CD4-positive, alpha-beta memory T cell (primary cell): ENCODE measurements at regions not wholly inside any gene's neighbourhood (a gene's known extent, or its start where the extent isn't known, plus 50 kb on each side); places are given as distances from the start of the nearest gene placed in this dataset.
A peak's percentile ranks its signal among the peaks of the same experiment; 100 is the strongest.

Experiments used
- CTCF ChIA-PET: fragments of 350-600 bp; sonication (Branson Sonifier 250); formaldehyde crosslinking; loops from one replicate; lab custom pipeline; 2021; ENCODE audit warnings: inconsistent platforms; ENCODE audit not compliant: partially characterized antibody; lab: Charles Lee
- POLR2A ChIA-PET: fragments of 350-600 bp; sonication (Branson Sonifier 250); formaldehyde crosslinking; loops from one replicate; lab custom pipeline; 2021; ENCODE audit not compliant: partially characterized antibody; lab: Charles Lee
- DNase-seq, 5 donors: peaks; one replicate each; pipeline versions ENCODE4 v3.0.0 to v3.0.0-alpha.2; 2020 to 2022; ENCODE audit warnings: mixed read lengths in 1 of 5
- H3K27ac ChIP-seq: one replicate; pipeline ENCODE4 v1.7.0; 2013; ENCODE audit warnings: low read depth, low read length
- H3K27me3 ChIP-seq: 2 replicates; pipeline ENCODE4 v1.7.0; 2013; ENCODE audit warnings: mild to moderate bottlenecking, low read length, moderate library complexity; ENCODE audit not compliant: insufficient read depth
- H3K36me3 ChIP-seq: 2 replicates; pipeline ENCODE4 v1.7.0; 2013; ENCODE audit warnings: mild to moderate bottlenecking, low read length, moderate library complexity; ENCODE audit not compliant: insufficient read depth
- H3K4me1 ChIP-seq: 2 replicates; pipeline ENCODE4 v1.7.0; 2013; ENCODE audit warnings: mild to moderate bottlenecking, low read length, moderate library complexity; ENCODE audit not compliant: insufficient read depth
- H3K4me3 ChIP-seq, 2 donors: one replicate each; pipeline ENCODE4 v1.7.0; 2013; ENCODE audit warnings: low read length in 2 of 2, mild to moderate bottlenecking in 1 of 2
- H3K9me3 ChIP-seq, 2 donors: one replicate each; pipeline ENCODE4 v1.7.0; 2013; ENCODE audit warnings: low read length in 2 of 2, control low read depth in 1 of 2; ENCODE audit not compliant: control insufficient read depth in 1 of 2
- H3K27ac Mint-ChIP-seq, 7 donors: one replicate each; pipeline ENCODE4 v1.8.0; 2020 to 2021; ENCODE audit warnings: mixed read lengths in 7 of 7, mild to moderate bottlenecking in 6 of 7, inconsistent platforms in 3 of 7, moderate library complexity in 3 of 7
- H3K27me3 Mint-ChIP-seq, 2 donors: one replicate each; pipeline ENCODE4 v1.8.0; 2020 to 2021; ENCODE audit warnings: mixed read lengths in 2 of 2
- H3K36me3 Mint-ChIP-seq, 2 donors: one replicate each; pipeline ENCODE4 v1.8.0; 2020 to 2021; ENCODE audit warnings: mixed read lengths in 2 of 2, inconsistent platforms in 1 of 2, mild to moderate bottlenecking in 1 of 2
- H3K4me1 Mint-ChIP-seq, 4 donors: one replicate each; pipeline ENCODE4 v1.8.0; 2020 to 2021; ENCODE audit warnings: mixed read lengths in 4 of 4, mild to moderate bottlenecking in 1 of 4
- H3K4me3 Mint-ChIP-seq, 8 donors: one replicate each; pipeline ENCODE4 v1.8.0; 2020 to 2021; ENCODE audit warnings: mixed read lengths in 8 of 8, mild to moderate bottlenecking in 7 of 8, moderate library complexity in 6 of 8, inconsistent platforms in 3 of 8
- H3K9me3 Mint-ChIP-seq, 8 donors: one replicate each; pipeline ENCODE4 v1.8.0; 2020 to 2021; ENCODE audit warnings: mixed read lengths in 8 of 8, mild to moderate bottlenecking in 5 of 8, inconsistent platforms in 3 of 8, moderate library complexity in 1 of 8
- intact Hi-C: fragments of 100-400 bp; cut with micrococcal nuclease; formaldehyde crosslinking; loops from one replicate; pipeline ENCODE4 v1.15.1; 2023

GRCh38 chr2:16212321-16212720 is 272.0 kb downstream of the MYCN start:
- Histone ChIP-seq H3K36me3 (no peaks in the 10 kb centered on the region), H3K27ac (no peak overlapping the region), H3K4me3 (no peak overlapping the region), H3K27me3 (no peaks in the 10 kb centered on the region), H3K9me3 (no peaks in the 10 kb centered on the region), H3K4me1 (no peaks in the 10 kb centered on the region)
- ChIA-PET POLR2A (no interaction called here), CTCF (no interaction called here)
- Mint-ChIP-seq H3K27me3 (peaks cover 2 to 3% of the 10 kb centered on the region in 2 donors), H3K36me3 (no peaks in the 10 kb centered on the region), H3K27ac (no peak overlapping the region), H3K9me3 (peaks cover 0 to 7% (median 2%) of the 10 kb centered on the region in 8 donors), H3K4me1 (no peaks in the 10 kb centered on the region), H3K4me3 (no peak overlapping the region)
- intact Hi-C loops, result loop anchor here (10.0 kb wide), 1 partner anchor 268 kb away; the partner anchor contains the start of gene MYCN
- DNase-seq, result no peak

GRCh38 chr2:16211341-16211740 is 271.0 kb downstream of the MYCN start:
- H3K27me3 ChIP-seq, result no peaks in the 10 kb centered on the region
- POLR2A ChIA-PET, result no interaction called here

GRCh38 chr2:16210841-16211240 is 270.5 kb downstream of the MYCN start:
- Histone ChIP-seq H3K27me3 (no peaks in the 10 kb centered on the region), H3K9me3 (no peaks in the 10 kb centered on the region), H3K4me1 (no peaks in the 10 kb centered on the region), H3K4me3 (no peak overlapping the region), H3K27ac (no peak overlapping the region), H3K36me3 (no peaks in the 10 kb centered on the region)
- CTCF ChIA-PET, result no interaction called here
- peaks cover 2 to 5% of the 10 kb centered on the region in 2 donors for H3K27me3 Mint-ChIP-seq
- intact Hi-C loops, result loop anchor here (10.0 kb wide), 1 partner anchor 266 kb away; the partner anchor contains the start of gene MYCN
- no peaks in the 10 kb centered on the region for H3K4me1 Mint-ChIP-seq
- POLR2A ChIA-PET, result no interaction called here
- peaks cover 0 to 7% (median 4%) of the 10 kb centered on the region in 8 donors for H3K9me3 Mint-ChIP-seq
- no peaks in the 10 kb centered on the region for H3K36me3 Mint-ChIP-seq
- no peak for DNase-seq
- no peak overlapping the region for H3K4me3 Mint-ChIP-seq
- peak overlapping the region in 1 of 7 donors; percentile 6 for H3K27ac Mint-ChIP-seq

More at GRCh38 chr2:16211341-16211740, 271.0 kb downstream of the MYCN start:
- Mint-ChIP-seq H3K27ac (no peak overlapping the region), H3K4me1 (no peaks in the 10 kb centered on the region), H3K9me3 (peaks cover 0 to 7% (median 4%) of the 10 kb centered on the region in 8 donors), H3K4me3 (no peak overlapping the region), H3K36me3 (no peaks in the 10 kb centered on the region), H3K27me3 (peaks cover 2 to 4% of the 10 kb centered on the region in 2 donors)
- H3K4me3 ChIP-seq, result no peak overlapping the region
- CTCF ChIA-PET, result no interaction called here
- H3K9me3 ChIP-seq, result no peaks in the 10 kb centered on the region
- DNase-seq, result no peak
- no peak overlapping the region for H3K27ac ChIP-seq
- no peaks in the 10 kb centered on the region for H3K36me3 ChIP-seq
- H3K4me1 ChIP-seq, result no peaks in the 10 kb centered on the region
- intact Hi-C loops, result loop anchor here (10.0 kb wide), 1 partner anchor 267 kb away; the partner anchor contains the start of gene MYCN

- Histone ChIP-seq H3K9me3 (no peaks in the 10 kb centered on the region), H3K36me3 (no peaks in the 10 kb centered on the region), H3K4me3 (no peak overlapping the region), H3K4me1 (no peaks in the 10 kb centered on the region), H3K27ac (no peak overlapping the region), H3K27me3 (no peaks in the 10 kb centered on the region)
- no peak for DNase-seq
- intact Hi-C loops, result loop anchor here (10.0 kb wide), 1 partner anchor 265 kb away; the partner anchor contains the start of gene MYCN
- Mint-ChIP-seq H3K27me3 (peaks cover 2 to 3% of the 10 kb centered on the region in 2 donors), H3K4me1 (no peaks in the 10 kb centered on the region), H3K4me3 (no peak overlapping the region), H3K36me3 (no peaks in the 10 kb centered on the region), H3K27ac (no peak overlapping the region), H3K9me3 (peaks cover 0 to 7% (median 4%) of the 10 kb centered on the region in 8 donors)
- POLR2A ChIA-PET, result no interaction called here
- CTCF ChIA-PET, result no interaction called here
These were observed 269.4 kb downstream of the MYCN start for GRCh38 chr2:16209799-16210198.

GRCh38 chr2:16208921-16209320 is 268.6 kb downstream of the MYCN start:
- H3K36me3 Mint-ChIP-seq, result no peaks in the 10 kb centered on the region
- intact Hi-C loops, result no loop called here
- Histone ChIP-seq H3K27me3 (no peaks in the 10 kb centered on the region), H3K4me1 (no peaks in the 10 kb centered on the region), H3K4me3 (no peak overlapping the region), H3K27ac (no peak overlapping the region), H3K9me3 (no peaks in the 10 kb centered on the region), H3K36me3 (no peaks in the 10 kb centered on the region)
- ChIA-PET POLR2A (interaction anchor here (0.5 kb wide), 1 partner anchor 101 kb away, joined by 4 read pairs; no protein-coding TSS in a partner anchor), CTCF (no interaction called here)
- DNase-seq, result no peak
- H3K9me3 Mint-ChIP-seq, result peaks cover 0 to 7% (median 4%) of the 10 kb centered on the region in 8 donors
- H3K4me3 Mint-ChIP-seq, result no peak overlapping the region
- peaks cover 2 to 3% of the 10 kb centered on the region in 2 donors for H3K27me3 Mint-ChIP-seq
- H3K27ac Mint-ChIP-seq, result peak overlapping the region in 1 of 7 donors; percentile 22
- no peaks in the 10 kb centered on the region for H3K4me1 Mint-ChIP-seq

GRCh38 chr2:16208241-16208797 is 268.0 kb downstream of the MYCN start:
- Mint-ChIP-seq H3K4me3 (no peak overlapping the region), H3K4me1 (no peaks in the 10 kb centered on the region), H3K36me3 (no peaks in the 10 kb centered on the region), H3K9me3 (peaks cover 0 to 7% (median 4%) of the 10 kb centered on the region in 8 donors), H3K27me3 (peaks cover 2 to 4% of the 10 kb centered on the region in 2 donors), H3K27ac (no peak overlapping the region)
- Histone ChIP-seq H3K4me1 (no peaks in the 10 kb centered on the region), H3K27ac (no peak overlapping the region), H3K36me3 (no peaks in the 10 kb centered on the region), H3K4me3 (no peak overlapping the region), H3K9me3 (no peaks in the 10 kb centered on the region), H3K27me3 (no peaks in the 10 kb centered on the region)
- intact Hi-C loops, result no loop called here
- ChIA-PET POLR2A (no interaction called here), CTCF (no interaction called here)
- DNase-seq, result no peak

GRCh38 chr2:16207611-16208010 is 267.3 kb downstream of the MYCN start:
- H3K36me3 ChIP-seq, result no peaks in the 10 kb centered on the region
- POLR2A ChIA-PET, result no interaction called here
- Mint-ChIP-seq H3K27me3 (peaks cover 2 to 5% of the 10 kb centered on the region in 2 donors), H3K4me1 (no peaks in the 10 kb centered on the region), H3K4me3 (no peak overlapping the region), H3K36me3 (no peaks in the 10 kb centered on the region), H3K27ac (no peak overlapping the region), H3K9me3 (peaks cover 0 to 7% (median 4%) of the 10 kb centered on the region in 8 donors)
- no peaks in the 10 kb centered on the region for H3K27me3 ChIP-seq
- no peak overlapping the region for H3K27ac ChIP-seq
- no peak for DNase-seq
- no peaks in the 10 kb centered on the region for H3K9me3 ChIP-seq
- no peak overlapping the region for H3K4me3 ChIP-seq
- intact Hi-C loops, result no loop called here
- no peaks in the 10 kb centered on the region for H3K4me1 ChIP-seq
- CTCF ChIA-PET, result no interaction called here
